Endodermal cell (in vitro differentiated cells): ENCODE measurements at regions not wholly inside any gene's neighbourhood (a gene's known extent, or its start where the extent isn't known, plus 50 kb on each side); places are given as distances from the start of the nearest gene placed in this dataset.

Experiments used
- DNase-seq: peaks from one replicate; pipeline ENCODE4 v3.0.0-alpha.2; 2017
- H3K27ac ChIP-seq: 2 replicates; pipeline ENCODE4 v1.5.1; 2013; ENCODE audit warnings: mild to moderate bottlenecking, low read depth, low read length, moderate library complexity
- H3K27me3 ChIP-seq: 2 replicates; pipeline ENCODE4 v1.6.1; 2013; ENCODE audit warnings: mild to moderate bottlenecking, low read length, moderate library complexity; ENCODE audit not compliant: insufficient read depth, control insufficient read depth, poor library complexity, severe bottlenecking
- H3K36me3 ChIP-seq: 2 replicates; pipeline ENCODE4 v1.7.0; 2013; ENCODE audit warnings: mild to moderate bottlenecking, low read length, moderate library complexity; ENCODE audit not compliant: control insufficient read depth, insufficient read depth
- H3K4me1 ChIP-seq: one replicate; pipeline ENCODE4 v1.7.0; 2013; ENCODE audit warnings: low read length; ENCODE audit not compliant: control insufficient read depth, insufficient read depth
- H3K4me3 ChIP-seq: 2 replicates; pipeline ENCODE4 v1.5.1; 2013; ENCODE audit warnings: mild to moderate bottlenecking, low read length, moderate library complexity
- H3K9ac ChIP-seq: 2 replicates; pipeline ENCODE4 v1.6.1; 2013; ENCODE audit warnings: mild to moderate bottlenecking, low read length, moderate library complexity; ENCODE audit not compliant: poor library complexity, severe bottlenecking; ENCODE audit errors: extremely low read depth
- H3K9me3 ChIP-seq: 2 replicates; pipeline ENCODE4 v1.6.1; 2013; ENCODE audit warnings: mild to moderate bottlenecking, low read length, moderate library complexity; ENCODE audit not compliant: control insufficient read depth
- H3K27ac Mint-ChIP-seq: 2 replicates; pipeline ENCODE4 v1.8.0; 2020; ENCODE audit warnings: mixed read lengths
- H3K27me3 Mint-ChIP-seq: 2 replicates; pipeline ENCODE4 v1.8.0; 2021; ENCODE audit warnings: mild to moderate bottlenecking, mixed read lengths; ENCODE audit not compliant: insufficient read depth
- H3K36me3 Mint-ChIP-seq: 2 replicates; pipeline ENCODE4 v1.8.0; 2020; ENCODE audit warnings: low read depth, mixed read lengths
- H3K4me1 Mint-ChIP-seq: 2 replicates; pipeline ENCODE4 v1.8.0; 2020; ENCODE audit warnings: mixed read lengths
- H3K4me3 Mint-ChIP-seq: 2 replicates; pipeline ENCODE4 v1.8.0; 2020; ENCODE audit warnings: mild to moderate bottlenecking, moderate library complexity, mixed read lengths
- H3K9me3 Mint-ChIP-seq: 2 replicates; pipeline ENCODE4 v1.8.0; 2020; ENCODE audit warnings: mild to moderate bottlenecking, mixed read lengths
- WGBS, 2 experiments: methylation state at CpG; one replicate each; pipeline versions ENCODE4 v1.1.5 to v1.1.7; 2013; ENCODE audit warnings: missing lambda C conversion rate in 2 of 2, mixed read lengths in 1 of 2; ENCODE audit not compliant: insufficient coverage in 1 of 2, insufficient read length in 1 of 2; 5-methylcytosine and 5-hydroxymethylcytosine counted together
- TF ChIP-seq, protein P1 (sequence below): fragments of 200-600 bp; sonication (generic); conservative IDR thresholded peaks from 2 replicates; pipeline ENCODE4 v1.5.0; 2021; ENCODE audit warnings: antibody characterized with exemption, mild to moderate bottlenecking

DNA sequence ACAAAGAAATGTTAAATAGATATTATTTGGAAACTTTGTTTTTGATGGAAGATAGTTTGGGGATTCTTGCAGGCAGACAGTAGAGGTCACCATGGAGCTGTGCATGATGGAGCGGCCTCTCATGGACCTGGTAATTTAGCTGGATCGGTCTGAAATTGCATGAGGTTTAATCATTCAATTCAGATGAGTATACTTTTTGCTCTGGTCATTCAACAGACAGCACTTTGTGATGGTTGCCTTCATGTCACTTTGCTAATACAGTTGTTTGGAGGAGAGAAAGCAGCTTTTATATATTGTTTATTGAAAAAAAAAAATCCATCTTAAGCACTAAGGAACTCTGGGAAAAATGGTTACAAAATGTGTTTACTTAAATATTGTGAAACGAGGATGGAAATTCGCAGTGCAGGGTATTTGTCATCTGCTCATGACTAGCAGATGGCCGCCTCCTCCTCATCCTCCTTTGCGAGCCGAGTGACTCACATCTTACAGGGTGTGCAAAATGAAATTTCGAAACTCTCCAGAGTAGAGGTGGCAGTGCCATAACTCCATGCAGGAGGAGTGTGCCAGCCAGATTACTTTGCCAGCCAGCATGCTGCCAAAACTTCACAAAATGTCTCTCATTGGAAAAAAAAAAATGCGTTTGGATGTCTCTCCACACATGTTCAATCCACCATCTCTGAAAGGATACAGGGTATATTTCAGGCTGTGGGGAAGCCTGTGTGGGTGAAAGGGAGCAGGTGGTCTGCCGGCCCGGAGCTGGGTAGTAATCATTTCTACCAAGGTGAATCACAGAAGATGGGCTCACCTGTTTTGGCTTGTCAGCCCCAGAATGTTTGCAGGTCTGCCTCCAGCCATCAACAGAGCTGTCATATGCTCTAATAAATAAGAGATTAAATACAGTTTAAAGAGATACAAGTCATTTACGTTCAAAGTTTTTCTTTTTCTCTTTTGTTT is 314.9 kb upstream of the DIPK2B start:
- Mint-ChIP-seq H3K36me3 (no peaks in the 10 kb centered on the region), H3K27me3 (no peaks in the 10 kb centered on the region), H3K4me3 (no peak overlapping the region), H3K4me1 (peaks cover 5% of the 10 kb centered on the region), H3K27ac (no peak overlapping the region), H3K9me3 (peaks cover 51% of the 10 kb centered on the region)
- H3K9me3 ChIP-seq, result no peaks in the 10 kb centered on the region
- no peak overlapping the region for H3K4me3 ChIP-seq
- H3K4me1 ChIP-seq, result no peaks in the 10 kb centered on the region
- no peak overlapping the region for H3K9ac ChIP-seq
- H3K27ac ChIP-seq, result no peak overlapping the region
- no peaks in the 10 kb centered on the region for H3K27me3 ChIP-seq
- no peaks in the 10 kb centered on the region for H3K36me3 ChIP-seq
- TF ChIP-seq, protein P1, sequence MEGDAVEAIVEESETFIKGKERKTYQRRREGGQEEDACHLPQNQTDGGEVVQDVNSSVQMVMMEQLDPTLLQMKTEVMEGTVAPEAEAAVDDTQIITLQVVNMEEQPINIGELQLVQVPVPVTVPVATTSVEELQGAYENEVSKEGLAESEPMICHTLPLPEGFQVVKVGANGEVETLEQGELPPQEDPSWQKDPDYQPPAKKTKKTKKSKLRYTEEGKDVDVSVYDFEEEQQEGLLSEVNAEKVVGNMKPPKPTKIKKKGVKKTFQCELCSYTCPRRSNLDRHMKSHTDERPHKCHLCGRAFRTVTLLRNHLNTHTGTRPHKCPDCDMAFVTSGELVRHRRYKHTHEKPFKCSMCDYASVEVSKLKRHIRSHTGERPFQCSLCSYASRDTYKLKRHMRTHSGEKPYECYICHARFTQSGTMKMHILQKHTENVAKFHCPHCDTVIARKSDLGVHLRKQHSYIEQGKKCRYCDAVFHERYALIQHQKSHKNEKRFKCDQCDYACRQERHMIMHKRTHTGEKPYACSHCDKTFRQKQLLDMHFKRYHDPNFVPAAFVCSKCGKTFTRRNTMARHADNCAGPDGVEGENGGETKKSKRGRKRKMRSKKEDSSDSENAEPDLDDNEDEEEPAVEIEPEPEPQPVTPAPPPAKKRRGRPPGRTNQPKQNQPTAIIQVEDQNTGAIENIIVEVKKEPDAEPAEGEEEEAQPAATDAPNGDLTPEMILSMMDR, result peak; percentile 72
- 78 to 88% methylated on average over 5 to 11 of the region's 12 CpGs for WGBS, 2 experiments
- peak; percentile 58 for DNase-seq

DNA sequence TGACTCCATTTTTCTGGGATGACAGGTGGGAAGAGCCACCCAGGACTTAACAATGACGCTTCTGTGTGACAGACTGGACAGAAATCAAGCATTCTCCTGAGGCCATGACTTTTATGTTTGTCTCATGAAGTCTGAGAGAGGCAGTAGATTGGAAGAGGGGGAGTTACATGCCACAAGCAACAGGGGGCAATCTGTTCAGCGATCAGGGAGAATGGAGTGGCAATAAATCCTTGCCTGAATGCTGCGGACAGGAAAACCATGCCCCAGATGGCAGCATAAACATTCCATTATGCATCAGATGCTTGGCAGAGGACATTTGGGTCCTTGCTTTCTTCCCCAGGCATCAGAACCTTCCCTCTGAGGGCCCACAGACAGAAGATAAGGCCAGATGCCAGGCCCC is 312.4 kb upstream of the DIPK2B start:
- Mint-ChIP-seq H3K27ac (no peak overlapping the region), H3K27me3 (no peaks in the 10 kb centered on the region), H3K4me1 (peaks cover 5% of the 10 kb centered on the region), H3K36me3 (no peaks in the 10 kb centered on the region), H3K4me3 (no peak overlapping the region), H3K9me3 (peaks cover 46% of the 10 kb centered on the region)
- no peaks in the 10 kb centered on the region for H3K9me3 ChIP-seq
- no peak for DNase-seq
- no peak overlapping the region for H3K4me3 ChIP-seq
- 76 to 86% methylated on average over 2 to 3 of the region's 3 CpGs for WGBS, 2 experiments
- H3K36me3 ChIP-seq, result no peaks in the 10 kb centered on the region
- TF ChIP-seq, protein P1, result no peak
- no peak overlapping the region for H3K27ac ChIP-seq
- H3K9ac ChIP-seq, result no peak overlapping the region
- H3K4me1 ChIP-seq, result no peaks in the 10 kb centered on the region
- no peaks in the 10 kb centered on the region for H3K27me3 ChIP-seq

DNA sequence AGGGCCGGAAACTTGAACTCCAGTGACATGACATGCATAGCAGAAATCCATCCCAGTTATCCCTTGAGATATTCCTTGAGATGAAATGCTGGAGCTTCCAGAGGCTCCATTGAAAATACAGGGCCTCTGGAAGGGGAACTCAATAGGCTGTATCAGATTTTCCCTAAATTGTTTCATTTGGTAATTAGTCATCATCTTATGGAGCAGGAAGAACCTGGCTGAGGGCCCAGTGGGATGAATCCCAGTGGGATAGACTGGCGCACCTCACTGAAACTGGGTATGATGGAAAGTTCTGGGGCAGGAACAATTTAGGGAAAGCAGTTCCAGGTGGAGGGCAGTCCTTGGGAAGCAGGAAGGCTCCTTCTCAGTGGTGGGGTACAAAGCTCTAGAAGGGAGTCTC is 307.8 kb upstream of the DIPK2B start:
- Histone ChIP-seq H3K4me1 (no peaks in the 10 kb centered on the region), H3K36me3 (no peaks in the 10 kb centered on the region), H3K9me3 (no peaks in the 10 kb centered on the region), H3K27ac (no peak overlapping the region), H3K4me3 (no peak overlapping the region), H3K9ac (no peak overlapping the region), H3K27me3 (no peaks in the 10 kb centered on the region)
- peaks cover 53% of the 10 kb centered on the region for H3K9me3 Mint-ChIP-seq
- no peaks in the 10 kb centered on the region for H3K27me3 Mint-ChIP-seq
- no peak overlapping the region for H3K27ac Mint-ChIP-seq
- H3K4me1 Mint-ChIP-seq, result peaks cover 9% of the 10 kb centered on the region
- no peak overlapping the region for H3K4me3 Mint-ChIP-seq
- no peak for DNase-seq
- WGBS, 2 experiments, result 86% methylated on average over 2 of the region's 2 CpGs; no CpG with 5 or more reads in 1 of the 2 experiments
- peaks cover 2% of the 10 kb centered on the region for H3K36me3 Mint-ChIP-seq
- TF ChIP-seq, protein P1, result no peak
